ENCODE measurements at regions not wholly inside any gene's neighbourhood (a gene's known extent, or its start where the extent isn't known, plus 50 kb on each side); places are given as distances from the start of the nearest gene placed in this dataset.

DNA sequence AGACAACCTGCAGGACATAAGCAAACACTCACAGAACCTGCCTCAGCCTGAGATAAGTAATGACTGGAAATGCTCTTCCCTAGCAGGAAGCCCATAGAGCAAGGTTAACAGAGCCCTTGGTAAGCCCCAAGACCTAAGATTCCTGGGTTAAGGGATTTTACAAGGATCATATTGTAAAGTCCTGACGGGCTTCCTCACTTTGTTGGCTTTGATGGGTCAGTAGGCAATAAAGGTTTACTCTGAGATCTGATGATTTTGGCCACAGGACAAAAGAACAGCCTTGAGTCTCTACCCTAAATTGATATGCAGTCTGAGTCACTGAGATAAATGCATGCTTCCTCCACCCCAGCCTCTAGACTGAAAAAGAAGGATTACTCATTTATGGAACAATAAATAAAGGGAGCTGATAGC, 270.8 kb downstream of the HTR7 start:
- TF ChIP-seq POLR2A (IDR thresholded peaks at IDR 0.05): no peak
- no peak for TF ChIP-seq CTCF (IDR thresholded peaks at IDR 0.05)
